ENCODE measurements at regions not wholly inside any gene's neighbourhood (a gene's known extent, or its start where the extent isn't known, plus 50 kb on each side); places are given as distances from the start of the nearest gene placed in this dataset.

- no peak for TF ChIP-seq RNF2 (IDR thresholded peaks at IDR 0.05; ENCODE audit: borderline replicate concordance, low read depth)
These were observed 308.0 kb downstream of the DOCK8 start (continued) for GRCh38 chr9:522658-523057.

- Histone ChIP-seq H3K4me2 (no peak overlapping the region), H3K9me3 (no peaks in the 10 kb centered on the region), H3K4me3 (no peak overlapping the region), H3K27ac (no peak overlapping the region), H3K4me1 (peaks cover 25% of the 10 kb centered on the region)
- ATAC-seq (no peak), FAIRE-seq (no peak), DNase-seq (ENCODE audit: low read depth in 1 of 2, low spot score in 1 of 2) (no peak)
- no peak for TF ChIP-seq PHF8 (IDR thresholded peaks at IDR 0.05; ENCODE audit: borderline replicate concordance, low read depth)
- CTCF ChIA-PET = no interaction called here
- 90% methylated on average over 4 of the region's 4 CpGs for WGBS (ENCODE audit: missing lambda C conversion rate)
- POLR2A ChIA-PET = no interaction called here
These were observed 308.8 kb downstream of the DOCK8 start for GRCh38 chr9:523444-523843.

- CTCF ChIA-PET = interaction anchor here (1.2 kb wide), 1 partner anchor 9 kb away, joined by 3 read pairs; no protein-coding TSS in a partner anchor
- peaks cover 23% of the 10 kb centered on the region for H3K4me1 ChIP-seq
- ATAC-seq (no peak), FAIRE-seq (no peak), DNase-seq (ENCODE audit: low read depth in 1 of 2, low spot score in 1 of 2) (no peak)
- WGBS (ENCODE audit: missing lambda C conversion rate) = 28% methylated on average over 2 of the region's 2 CpGs
- H3K4me3 ChIP-seq = no peak overlapping the region
- POLR2A ChIA-PET = no interaction called here
- H3K4me2 ChIP-seq = no peak overlapping the region
- no peak overlapping the region for H3K27ac ChIP-seq
- TF ChIP-seq SMC3 (IDR thresholded peaks at IDR 0.05) (no peak), FOSL2 (IDR thresholded peaks at IDR 0.05) (no peak), FOSL2 (CRISPR knock-in tag; IDR thresholded peaks at IDR 0.05) (no peak), E2F6 (IDR thresholded peaks at IDR 0.05; ENCODE audit: borderline replicate concordance, low read depth) (no peak), FOSB (CRISPR knock-in tag; IDR thresholded peaks at IDR 0.05) (no peak), CBX8 (IDR thresholded peaks at IDR 0.05) (no peak), CBX2 (IDR thresholded peaks at IDR 0.05; ENCODE audit: borderline replicate concordance, low read depth) (no peak), ZFP36 (IDR thresholded peaks at IDR 0.05; ENCODE audit: borderline replicate concordance, partially characterized antibody) (no peak)
- H3K9me3 ChIP-seq = no peaks in the 10 kb centered on the region
These were observed 309.3 kb downstream of the DOCK8 start for GRCh38 chr9:524008-524407.

GRCh38 chr9:526904-527591 lies 312.4 kb downstream of the DOCK8 start:
- DNase-seq (ENCODE audit: low read depth in 1 of 2, low spot score in 1 of 2) = no peak
- peaks cover 42% of the 10 kb centered on the region for H3K4me1 ChIP-seq
- TF ChIP-seq MAX (IDR thresholded peaks at IDR 0.05) (no peak), POLR2A (IDR thresholded peaks at IDR 0.05; ENCODE audit: low read length) (no peak), USF2 (IDR thresholded peaks at IDR 0.05) (no peak), JUN (IDR thresholded peaks at IDR 0.05) (no peak), HDAC2 (IDR thresholded peaks at IDR 0.05) (no peak), NPAS2 (CRISPR knock-in tag; IDR thresholded peaks at IDR 0.05; ENCODE audit: borderline replicate concordance) (no peak), HES2 (IDR thresholded peaks at IDR 0.05) (no peak), RFX5 (IDR thresholded peaks at IDR 0.05) (no peak), KDM1A (IDR thresholded peaks at IDR 0.05; ENCODE audit: low read depth) (no peak), FOSL2 (IDR thresholded peaks at IDR 0.05) (no peak), FOSL2 (CRISPR knock-in tag; IDR thresholded peaks at IDR 0.05) (no peak), JUNB (IDR thresholded peaks at IDR 0.05) (no peak), ATOH8 (CRISPR knock-in tag; IDR thresholded peaks at IDR 0.05; ENCODE audit: low read depth) (no peak), TFCP2L1 (CRISPR knock-in tag; IDR thresholded peaks at IDR 0.05) (no peak), CEBPB (IDR thresholded peaks at IDR 0.05) (no peak), EHF (CRISPR knock-in tag; IDR thresholded peaks at IDR 0.05) (no peak)
- no peak for ATAC-seq
- H3K4me2 ChIP-seq = peak overlapping the region; percentile 13; the same call in 1 of the 3 replicates
- H3K4me3 ChIP-seq = no peak overlapping the region
- no peak overlapping the region for H3K27ac ChIP-seq
- ChIA-PET CTCF (no interaction called here), POLR2A (no interaction called here)
- FAIRE-seq = no peak
- WGBS (ENCODE audit: missing lambda C conversion rate) = 79% methylated on average over 11 of the region's 11 CpGs
- no peaks in the 10 kb centered on the region for H3K9me3 ChIP-seq

All from A549 (cell line).